Upper lobe of right lung (tissue), 1 donor: ENCODE measurements at regions not wholly inside any gene's neighbourhood (a gene's known extent, or its start where the extent isn't known, plus 50 kb on each side); places are given as distances from the start of the nearest gene placed in this dataset.

ENCODE experiments used
- ATAC-seq: fragments of 200-7000 bp; cut with Tn5 transposase; one replicate; pipeline ENCODE4 v1.9.1; 2020; ENCODE audit warnings: mild to moderate bottlenecking, moderate library complexity
- DNase-seq: peaks from one replicate; pipeline ENCODE4 v3.0.0-alpha.2; 2020
- H3K27ac ChIP-seq: fragments of 200-600 bp; one replicate; pipeline ENCODE4 v1.8.0; 2022
- H3K27me3 ChIP-seq: fragments of 200-600 bp; one replicate; pipeline ENCODE4 v1.8.0; 2022; ENCODE audit warnings: mild to moderate bottlenecking
- H3K36me3 ChIP-seq: fragments of 200-600 bp; one replicate; pipeline ENCODE4 v1.8.0; 2022
- H3K4me1 ChIP-seq: fragments of 200-600 bp; one replicate; pipeline ENCODE4 v1.8.0; 2022
- H3K4me3 ChIP-seq: fragments of 200-600 bp; one replicate; pipeline ENCODE4 v1.8.0; 2022; ENCODE audit warnings: mild to moderate bottlenecking
- H3K9me3 ChIP-seq: fragments of 200-600 bp; one replicate; pipeline ENCODE4 v1.8.0; 2022
- CTCF ChIP-seq: fragments of 200-600 bp; IDR thresholded peaks from one replicate; pipeline ENCODE4 v1.8.0; 2022; ENCODE audit warnings: antibody characterized with exemption
- intact Hi-C: fragments of 100-400 bp; cut with DNase I; formaldehyde crosslinking; loops from one replicate; pipeline ENCODE4 v1.11.0; 2022
- donor health status: DM: no; HTN: yes; CAD: no; lungs with severe emphysema.

- H3K9me3 ChIP-seq = no peaks in the 10 kb centered on the region
- H3K4me1 ChIP-seq = no peaks in the 10 kb centered on the region
- no peak for TF ChIP-seq CTCF
- DNase-seq (no peak), ATAC-seq (no peak)
- H3K4me3 ChIP-seq = no peak overlapping the region
- intact Hi-C loops = no loop called here
- H3K36me3 ChIP-seq = no peaks in the 10 kb centered on the region
- H3K27ac ChIP-seq = no peak overlapping the region
- no peaks in the 10 kb centered on the region for H3K27me3 ChIP-seq
Measured at GRCh38 chr11:70636659-70637058, 238.3 kb downstream of the CTTN start.

GRCh38 chr11:70637186-70637800, 239.0 kb downstream of the CTTN start:
- TF ChIP-seq CTCF = no peak
- intact Hi-C loops = no loop called here

GRCh38 chr11:70637949-70638583, 239.7 kb downstream of the CTTN start:
- Histone ChIP-seq H3K4me1 (no peaks in the 10 kb centered on the region), H3K36me3 (no peaks in the 10 kb centered on the region), H3K4me3 (no peak overlapping the region), H3K27me3 (no peaks in the 10 kb centered on the region), H3K27ac (no peak overlapping the region), H3K9me3 (no peaks in the 10 kb centered on the region)
- no peak for DNase-seq
- TF ChIP-seq CTCF = no peak
- intact Hi-C loops = no loop called here
- no peak for ATAC-seq

More at GRCh38 chr11:70637186-70637800, 239.0 kb downstream of the CTTN start:
- no peak for ATAC-seq
- no peak overlapping the region for H3K27ac ChIP-seq
- H3K36me3 ChIP-seq = no peaks in the 10 kb centered on the region
- H3K4me3 ChIP-seq = no peak overlapping the region
- no peaks in the 10 kb centered on the region for H3K9me3 ChIP-seq
- no peaks in the 10 kb centered on the region for H3K27me3 ChIP-seq
- DNase-seq = no peak
- H3K4me1 ChIP-seq = no peaks in the 10 kb centered on the region

- intact Hi-C loops = no loop called here
- ATAC-seq (no peak), DNase-seq (no peak)
- TF ChIP-seq CTCF = no peak
- H3K27me3 ChIP-seq = peaks cover 9% of the 10 kb centered on the region
- H3K4me3 ChIP-seq = no peak overlapping the region
- H3K36me3 ChIP-seq = no peaks in the 10 kb centered on the region
- no peak overlapping the region for H3K27ac ChIP-seq
- no peaks in the 10 kb centered on the region for H3K9me3 ChIP-seq
- no peaks in the 10 kb centered on the region for H3K4me1 ChIP-seq
Measured at GRCh38 chr11:70640408-70640807, 242.1 kb downstream of the CTTN start.

- Histone ChIP-seq H3K36me3 (no peaks in the 10 kb centered on the region), H3K4me1 (no peaks in the 10 kb centered on the region), H3K27ac (no peak overlapping the region), H3K9me3 (no peaks in the 10 kb centered on the region), H3K27me3 (peaks cover 9% of the 10 kb centered on the region), H3K4me3 (no peak overlapping the region)
- DNase-seq = no peak
- no peak for TF ChIP-seq CTCF
- intact Hi-C loops = no loop called here
- no peak for ATAC-seq
Measured at GRCh38 chr11:70641369-70641768, 243.0 kb downstream of the CTTN start.
